ENCODE measurements at regions not wholly inside any gene's neighbourhood (a gene's known extent, or its start where the extent isn't known, plus 50 kb on each side); places are given as distances from the start of the nearest gene placed in this dataset.
"Not testable (repeated sequence)": the region's sequence is repeated elsewhere in the genome, so short reads cannot be mapped to it uniquely, and the experiment has no call there.

DNA sequence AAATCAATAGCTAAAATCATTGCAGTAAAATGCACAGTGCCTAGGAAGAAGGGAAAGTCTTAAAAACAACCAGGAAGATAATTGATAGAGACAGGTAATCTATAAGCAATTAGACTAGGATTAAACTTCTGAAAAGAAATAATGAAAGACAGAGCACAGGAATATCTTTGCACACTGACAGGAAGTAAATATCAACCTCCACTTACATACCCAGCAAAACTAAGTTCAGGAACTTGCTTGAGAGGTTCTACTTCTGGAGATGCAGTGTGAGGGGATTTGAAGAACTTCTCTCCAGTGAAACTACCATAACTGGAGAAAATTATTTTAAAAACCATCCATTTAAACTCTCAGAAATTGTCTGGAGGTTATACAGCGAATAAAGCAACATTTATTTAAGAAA, 104.1 kb downstream of the EHF start:
- H3K4me3 ChIP-seq (replicated peaks; ENCODE audit: insufficient read depth, low read length), result no peak overlapping the region
- DNase-seq (ENCODE audit: low read depth in 1 of 2, low spot score in 1 of 2), result no peak
- no peak overlapping the region for H3K27ac ChIP-seq (replicated peaks)
- TF ChIP-seq GABPA (IDR thresholded peaks at IDR 0.05; ENCODE audit: low read depth), result no peak
- no peak for TF ChIP-seq SPI1 (IDR thresholded peaks at IDR 0.05; ENCODE audit: borderline replicate concordance, low read depth)
- H3K27me3 ChIP-seq (ENCODE audit: insufficient read depth, poor library complexity, severe bottlenecking), result no peaks in the 10 kb centered on the region

DNA sequence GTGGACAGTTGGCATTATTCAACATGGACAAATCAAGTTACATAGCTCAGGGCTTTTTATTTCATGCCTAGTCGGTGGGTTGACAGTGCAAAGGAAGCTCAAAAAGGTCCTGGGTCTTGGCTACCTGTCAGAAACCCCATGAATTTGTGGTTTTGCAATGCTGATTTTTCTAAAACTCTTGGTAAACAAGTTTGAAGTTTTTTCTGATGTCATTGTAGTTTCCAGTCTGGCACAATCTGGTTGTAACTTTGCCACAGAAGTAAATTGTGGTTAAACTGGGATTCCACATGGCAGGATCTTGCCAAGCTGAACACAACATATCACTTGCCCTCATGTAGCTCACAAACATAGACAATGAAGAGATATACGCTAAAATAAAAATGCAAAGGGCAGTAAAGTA, 100.8 kb downstream of the EHF start:
- Histone ChIP-seq H3K4me3 (replicated peaks; ENCODE audit: insufficient read depth, low read length) (no peak overlapping the region), H3K27me3 (ENCODE audit: insufficient read depth, poor library complexity, severe bottlenecking) (no peaks in the 10 kb centered on the region), H3K27ac (replicated peaks) (no peak overlapping the region)
- TF ChIP-seq POLR2AphosphoS5 (IDR thresholded peaks at IDR 0.05; ENCODE audit: low read depth), result no peak
- no peak for TF ChIP-seq SPI1 (IDR thresholded peaks at IDR 0.05; ENCODE audit: borderline replicate concordance, low read depth)
- TF ChIP-seq, protein P1, sequence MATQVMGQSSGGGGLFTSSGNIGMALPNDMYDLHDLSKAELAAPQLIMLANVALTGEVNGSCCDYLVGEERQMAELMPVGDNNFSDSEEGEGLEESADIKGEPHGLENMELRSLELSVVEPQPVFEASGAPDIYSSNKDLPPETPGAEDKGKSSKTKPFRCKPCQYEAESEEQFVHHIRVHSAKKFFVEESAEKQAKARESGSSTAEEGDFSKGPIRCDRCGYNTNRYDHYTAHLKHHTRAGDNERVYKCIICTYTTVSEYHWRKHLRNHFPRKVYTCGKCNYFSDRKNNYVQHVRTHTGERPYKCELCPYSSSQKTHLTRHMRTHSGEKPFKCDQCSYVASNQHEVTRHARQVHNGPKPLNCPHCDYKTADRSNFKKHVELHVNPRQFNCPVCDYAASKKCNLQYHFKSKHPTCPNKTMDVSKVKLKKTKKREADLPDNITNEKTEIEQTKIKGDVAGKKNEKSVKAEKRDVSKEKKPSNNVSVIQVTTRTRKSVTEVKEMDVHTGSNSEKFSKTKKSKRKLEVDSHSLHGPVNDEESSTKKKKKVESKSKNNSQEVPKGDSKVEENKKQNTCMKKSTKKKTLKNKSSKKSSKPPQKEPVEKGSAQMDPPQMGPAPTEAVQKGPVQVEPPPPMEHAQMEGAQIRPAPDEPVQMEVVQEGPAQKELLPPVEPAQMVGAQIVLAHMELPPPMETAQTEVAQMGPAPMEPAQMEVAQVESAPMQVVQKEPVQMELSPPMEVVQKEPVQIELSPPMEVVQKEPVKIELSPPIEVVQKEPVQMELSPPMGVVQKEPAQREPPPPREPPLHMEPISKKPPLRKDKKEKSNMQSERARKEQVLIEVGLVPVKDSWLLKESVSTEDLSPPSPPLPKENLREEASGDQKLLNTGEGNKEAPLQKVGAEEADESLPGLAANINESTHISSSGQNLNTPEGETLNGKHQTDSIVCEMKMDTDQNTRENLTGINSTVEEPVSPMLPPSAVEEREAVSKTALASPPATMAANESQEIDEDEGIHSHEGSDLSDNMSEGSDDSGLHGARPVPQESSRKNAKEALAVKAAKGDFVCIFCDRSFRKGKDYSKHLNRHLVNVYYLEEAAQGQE (IDR thresholded peaks at IDR 0.05; ENCODE audit: insufficient replicate concordance, low read depth), result no peak
- no peak for TF ChIP-seq GABPA (IDR thresholded peaks at IDR 0.05; ENCODE audit: low read depth)
- TF ChIP-seq, protein P2, sequence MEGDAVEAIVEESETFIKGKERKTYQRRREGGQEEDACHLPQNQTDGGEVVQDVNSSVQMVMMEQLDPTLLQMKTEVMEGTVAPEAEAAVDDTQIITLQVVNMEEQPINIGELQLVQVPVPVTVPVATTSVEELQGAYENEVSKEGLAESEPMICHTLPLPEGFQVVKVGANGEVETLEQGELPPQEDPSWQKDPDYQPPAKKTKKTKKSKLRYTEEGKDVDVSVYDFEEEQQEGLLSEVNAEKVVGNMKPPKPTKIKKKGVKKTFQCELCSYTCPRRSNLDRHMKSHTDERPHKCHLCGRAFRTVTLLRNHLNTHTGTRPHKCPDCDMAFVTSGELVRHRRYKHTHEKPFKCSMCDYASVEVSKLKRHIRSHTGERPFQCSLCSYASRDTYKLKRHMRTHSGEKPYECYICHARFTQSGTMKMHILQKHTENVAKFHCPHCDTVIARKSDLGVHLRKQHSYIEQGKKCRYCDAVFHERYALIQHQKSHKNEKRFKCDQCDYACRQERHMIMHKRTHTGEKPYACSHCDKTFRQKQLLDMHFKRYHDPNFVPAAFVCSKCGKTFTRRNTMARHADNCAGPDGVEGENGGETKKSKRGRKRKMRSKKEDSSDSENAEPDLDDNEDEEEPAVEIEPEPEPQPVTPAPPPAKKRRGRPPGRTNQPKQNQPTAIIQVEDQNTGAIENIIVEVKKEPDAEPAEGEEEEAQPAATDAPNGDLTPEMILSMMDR (IDR thresholded peaks at IDR 0.05; ENCODE audit: insufficient read depth, low read length), result no peak
- no peak for DNase-seq (ENCODE audit: low read depth in 1 of 2, low spot score in 1 of 2)

DNA sequence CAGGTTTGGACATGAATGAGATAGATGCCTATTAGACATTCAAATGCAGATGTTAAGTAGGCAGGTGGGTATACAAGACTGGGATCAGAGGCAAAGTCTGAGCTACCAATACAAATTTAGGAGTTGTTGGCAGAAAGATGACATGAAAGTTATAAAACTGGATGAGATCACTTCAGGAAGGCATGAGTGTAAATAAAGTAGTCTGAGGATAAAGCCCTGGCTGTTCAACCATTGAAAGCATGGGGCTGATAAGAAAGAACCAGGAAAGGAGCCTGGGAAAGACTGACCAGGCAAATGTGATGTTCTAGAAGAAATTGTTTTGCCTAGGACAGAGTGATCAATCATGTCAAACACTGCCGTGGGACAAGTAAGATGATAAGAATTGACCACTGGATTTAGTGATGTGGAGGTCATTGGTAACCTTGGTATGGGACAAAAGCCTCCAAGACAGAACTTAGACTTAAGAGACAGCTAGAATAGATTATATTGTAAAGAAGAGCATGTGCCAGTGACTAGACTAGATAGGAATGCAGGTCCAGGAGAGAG, 98.5 kb downstream of the EHF start:
- TF ChIP-seq, protein P2 (IDR thresholded peaks at IDR 0.05; ENCODE audit: insufficient read depth, low read length), result no peak
- TF ChIP-seq, protein P1 (IDR thresholded peaks at IDR 0.05; ENCODE audit: insufficient replicate concordance, low read depth), result no peak
- TF ChIP-seq POLR2AphosphoS5 (IDR thresholded peaks at IDR 0.05; ENCODE audit: low read depth) (no peak), SPI1 (IDR thresholded peaks at IDR 0.05; ENCODE audit: borderline replicate concordance, low read depth) (no peak), GABPA (IDR thresholded peaks at IDR 0.05; ENCODE audit: low read depth) (no peak)
- H3K27me3 ChIP-seq (ENCODE audit: insufficient read depth, poor library complexity, severe bottlenecking), result no peaks in the 10 kb centered on the region
- H3K27ac ChIP-seq (replicated peaks), result no peak overlapping the region
- no peak overlapping the region for H3K4me3 ChIP-seq (replicated peaks; ENCODE audit: insufficient read depth, low read length)
- no peak for DNase-seq (ENCODE audit: low read depth in 1 of 2, low spot score in 1 of 2)

DNA sequence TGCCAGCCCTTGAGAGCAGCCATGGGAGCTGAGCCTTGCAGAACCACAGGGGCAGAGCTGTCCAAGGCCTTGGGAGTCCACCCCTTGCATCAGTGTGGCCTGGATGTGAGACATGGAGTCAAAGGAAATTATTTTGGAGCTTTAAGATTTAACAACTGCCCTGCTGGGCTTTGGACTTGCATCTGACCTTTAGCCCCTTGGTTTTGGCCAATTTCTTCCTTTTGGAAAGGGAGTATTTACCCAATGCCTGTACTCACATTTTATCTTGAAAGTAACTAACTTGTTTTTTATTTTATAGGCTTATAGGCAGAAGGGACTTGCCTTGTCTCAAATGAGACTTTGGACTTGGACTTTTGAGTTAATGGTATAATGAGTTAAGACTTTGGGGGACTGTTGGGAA, 92.7 kb downstream of the EHF start:
- not testable (repeated sequence) for H3K27ac ChIP-seq (replicated peaks); H3K4me3 ChIP-seq (replicated peaks; ENCODE audit: insufficient read depth, low read length); H3K27me3 ChIP-seq (ENCODE audit: insufficient read depth, poor library complexity, severe bottlenecking); DNase-seq (ENCODE audit: low read depth in 1 of 2, low spot score in 1 of 2)
